HCT116 (cell line): ENCODE measurements at regions not wholly inside any gene's neighbourhood (a gene's known extent, or its start where the extent isn't known, plus 50 kb on each side); places are given as distances from the start of the nearest gene placed in this dataset.

Source experiments
- ATAC-seq: fragments of 200-7000 bp; cut with Tn5 transposase; 2 replicates; pipeline ENCODE4 v1.9.1; 2020; ENCODE audit warnings: mild to moderate bottlenecking, moderate library complexity
- BruUV-seq: library from RNA; stranded (reverse); fragments of 400-500 nt; replicated peaks from 2 replicates; lab custom pipeline; 2021; lab: Mats Ljungman, UMichigan
- CTCF ChIA-PET: fragments of 300-600 bp; sonication (Branson Sonifier 250); formaldehyde crosslinking; loops from one replicate; lab custom pipeline; 2021; ENCODE audit warnings: antibody characterized with exemption; lab: Charles Lee
- POLR2A ChIA-PET: fragments of 300-600, 350-600 bp; sonication (Branson Sonifier 250); formaldehyde crosslinking; loops from one replicate; lab custom pipeline; 2021; ENCODE audit warnings: antibody characterized with exemption; lab: Charles Lee
- RAD21 ChIA-PET, 2 experiments: fragments of 300-600 bp; sonication (Branson Sonifier 250); formaldehyde crosslinking; loops; one replicate each; lab custom pipeline; 2023; ENCODE audit warnings: low total read pairs in 2 of 2; ENCODE audit not compliant: uncharacterized antibody in 2 of 2, unreplicated experiment in 2 of 2, low non-redundant PET in 1 of 2; lab: Charles Lee
- DNase-seq: peaks from one replicate; pipeline ENCODE4 v3.0.0-alpha.2; 2010; ENCODE audit warnings: low read depth, low spot score
- H2AFZ ChIP-seq: fragments of 200-600 bp; shearing (Covaris generic), sonication (generic); 2 replicates; pipeline ENCODE4 v1.6.1; 2017; ENCODE audit warnings: low read depth, mixed run types, mixed read lengths, antibody characterized with exemption, low read length; ENCODE audit not compliant: poor library complexity, severe bottlenecking
- H3K27ac ChIP-seq: 2 replicates; pipeline ENCODE4 v1.5.1; 2012; ENCODE audit warnings: low read depth, low read length
- H3K27me3 ChIP-seq: fragments of 200-600 bp; sonication (generic); 2 replicates; pipeline ENCODE4 v1.6.1; 2016; ENCODE audit warnings: mixed run types, low read length, mixed read lengths; ENCODE audit not compliant: insufficient read depth
- H3K36me3 ChIP-seq, 2 experiments: fragments of 200-500 bp in 1 of 2; fragments of 200-600 bp in 1 of 2; sonication (Bioruptor generic) in 1 of 2; sonication (generic) in 1 of 2; 2 replicates each; pipeline versions ENCODE4 v1.5.1 to v1.6.1; 2014 to 2016; ENCODE audit warnings: low read length in 2 of 2, inconsistent platforms in 1 of 2, mixed read lengths in 1 of 2, mixed run types in 1 of 2; ENCODE audit not compliant: insufficient read depth in 2 of 2, control insufficient read depth in 1 of 2
- H3K4me1 ChIP-seq, 2 experiments: fragments of 200-600 bp in 1 of 2; sonication (generic) in 1 of 2; 2 replicates each; pipeline versions ENCODE4 v1.5.1 to v1.6.1; 2012 to 2017; ENCODE audit warnings: low read length in 2 of 2, inconsistent platforms in 1 of 2, mild to moderate bottlenecking in 1 of 2, mixed read lengths in 1 of 2, mixed run types in 1 of 2, moderate library complexity in 1 of 2; ENCODE audit not compliant: insufficient read depth in 2 of 2, control insufficient read depth in 1 of 2
- H3K4me2 ChIP-seq: fragments of 200-600 bp; sonication (generic); 2 replicates; pipeline ENCODE4 v1.6.1; 2017; ENCODE audit warnings: mixed run types, low read length, mixed read lengths
- H3K4me3 ChIP-seq, 2 experiments: fragments of 200-600 bp in 1 of 2; sonication (generic) in 1 of 2; replicated peaks in 1 of 2; 2 replicates each; pipeline ENCODE4 v1.5.1; 2011 to 2016; ENCODE audit warnings: low read length in 2 of 2, control low read depth in 1 of 2, low read depth in 1 of 2, mild to moderate bottlenecking in 1 of 2, mixed read lengths in 1 of 2, mixed run types in 1 of 2
- H3K79me2 ChIP-seq: fragments of 200-600 bp; sonication (generic); 2 replicates; pipeline ENCODE4 v1.6.1; 2017; ENCODE audit warnings: mild to moderate bottlenecking, mixed run types, low read length, moderate library complexity, mixed read lengths; ENCODE audit not compliant: insufficient read depth
- H3K9ac ChIP-seq: fragments of 200-600 bp; sonication (generic); 2 replicates; pipeline ENCODE4 v1.6.1; 2016; ENCODE audit warnings: low read length, mixed read lengths
- H3K9me2 ChIP-seq: fragments of 200-600 bp; sonication (generic), shearing (Covaris generic); 2 replicates; pipeline ENCODE4 v1.6.1; 2017; ENCODE audit warnings: mixed run types, mild to moderate bottlenecking, moderate library complexity; ENCODE audit not compliant: insufficient read depth
- H3K9me3 ChIP-seq, 2 experiments: fragments of 200-500 bp in 1 of 2; fragments of 200-600 bp in 1 of 2; sonication (Bioruptor generic) in 1 of 2; sonication (generic) in 1 of 2; 2 replicates each; pipeline ENCODE4 v1.6.1; 2014 to 2017; ENCODE audit warnings: low read length in 2 of 2, mixed read lengths in 2 of 2, inconsistent platforms in 1 of 2, low read depth in 1 of 2, mild to moderate bottlenecking in 1 of 2, mixed run types in 1 of 2, moderate library complexity in 1 of 2; ENCODE audit not compliant: control insufficient read depth in 1 of 2, insufficient read depth in 1 of 2
- H4K20me1 ChIP-seq: fragments of 200-600 bp; sonication (generic), shearing (Covaris generic); 2 replicates; pipeline ENCODE4 v1.6.1; 2017; ENCODE audit warnings: mixed run types, mild to moderate bottlenecking, moderate library complexity; ENCODE audit not compliant: insufficient read depth
- CEBPB ChIP-seq: IDR thresholded peaks from 2 replicates; pipeline ENCODE4 v1.6.1; 2012; ENCODE audit warnings: low read depth
- EGR1 ChIP-seq: IDR thresholded peaks from 2 replicates; pipeline ENCODE4 v1.6.1; 2012; ENCODE audit warnings: low read depth
- ELF1 ChIP-seq: IDR thresholded peaks from 2 replicates; pipeline ENCODE4 v1.6.1; 2012; ENCODE audit warnings: low read depth, borderline replicate concordance
- JUND ChIP-seq: IDR thresholded peaks from 2 replicates; pipeline ENCODE4 v1.6.1; 2012
- POLR2A ChIP-seq: IDR thresholded peaks from 2 replicates; pipeline ENCODE4 v1.7.0; 2011; ENCODE audit warnings: borderline replicate concordance; ENCODE audit not compliant: insufficient read depth, insufficient read length; ENCODE audit errors: extremely low read depth
- POLR2AphosphoS5 ChIP-seq: IDR thresholded peaks from 2 replicates; pipeline ENCODE4 v1.6.1; 2011; ENCODE audit warnings: mild to moderate bottlenecking, low read depth, low read length, moderate library complexity
- RAD21 ChIP-seq: IDR thresholded peaks from 2 replicates; pipeline ENCODE4 v1.6.1; 2012; ENCODE audit warnings: low read depth, mild to moderate bottlenecking
- intact Hi-C: fragments of 100-400 bp; cut with micrococcal nuclease; formaldehyde crosslinking; loops from 2 replicates; pipeline ENCODE4 v1.10.0; 2022
- TF ChIP-seq, protein P1 (sequence below), 3 experiments: fragments of 200-600 bp in 1 of 3; sonication (generic) in 1 of 3; IDR thresholded peaks in 2 of 3; conservative IDR thresholded peaks in 1 of 3; 2 replicates each; pipeline ENCODE4 v1.5.1; 2012 to 2017; ENCODE audit warnings: low read depth in 2 of 3, low read length in 2 of 3, antibody characterized with exemption in 1 of 3, borderline replicate concordance in 1 of 3, control low read depth in 1 of 3, mild to moderate bottlenecking in 1 of 3, mixed read lengths in 1 of 3, mixed run types in 1 of 3, moderate library complexity in 1 of 3; ENCODE audit not compliant: insufficient read depth in 1 of 3
- TF ChIP-seq, protein P2 (sequence below): IDR thresholded peaks from 2 replicates; pipeline ENCODE4 v1.6.1; 2012
- TF ChIP-seq, protein P3 (sequence below): IDR thresholded peaks from 2 replicates; pipeline ENCODE4 v1.6.1; 2012; ENCODE audit warnings: low read depth
- TF ChIP-seq, protein P4 (sequence below): IDR thresholded peaks from 2 replicates; pipeline ENCODE4 v1.6.1; 2012

DNA sequence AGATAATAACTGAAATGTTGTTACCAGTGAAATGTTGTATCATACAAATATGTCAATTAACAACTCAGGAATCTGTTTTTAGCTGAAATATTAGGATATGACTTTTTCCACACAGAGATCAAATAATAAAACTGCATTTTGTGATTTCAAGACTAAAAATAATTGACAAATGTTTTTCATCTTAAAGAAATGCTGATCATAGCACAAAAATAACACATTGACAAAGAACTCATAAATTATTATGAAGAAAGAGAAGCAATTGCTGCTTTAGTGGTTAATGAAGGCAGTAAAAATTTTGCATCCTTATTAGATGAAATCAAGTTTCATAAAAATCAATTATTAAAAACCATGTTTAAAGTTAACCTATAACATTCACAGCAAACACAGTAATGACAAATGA is 1417.3 kb downstream of the OLFM4 start:
- no TSS peak for BruUV-seq

DNA sequence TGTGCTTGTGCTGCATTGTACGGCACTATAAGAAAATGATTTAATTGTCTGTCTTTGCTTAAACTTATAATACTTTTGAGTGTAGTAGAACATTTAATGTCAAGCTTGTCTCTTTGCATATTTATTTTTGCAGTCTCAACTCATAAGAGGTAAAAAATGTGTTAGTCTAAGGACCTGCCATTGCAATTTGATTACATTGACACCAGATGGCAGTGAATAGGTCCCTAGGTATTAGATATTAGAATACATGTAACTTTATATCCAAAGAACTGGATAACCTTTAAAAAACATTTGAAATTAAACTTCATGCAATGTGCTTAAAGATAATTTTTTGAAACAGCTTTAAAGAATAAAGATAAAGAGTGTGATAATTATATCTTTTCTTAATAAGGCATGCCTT is 1421.3 kb downstream of the OLFM4 start:
- intact Hi-C loops: no loop called here
- Histone ChIP-seq H3K36me3 (no peaks in the 10 kb centered on the region), H3K9ac (no peak overlapping the region), H3K4me2 (no peak overlapping the region), H3K4me1 (no peaks in the 10 kb centered on the region), H4K20me1 (no peaks in the 10 kb centered on the region), H3K9me2 (no peaks in the 10 kb centered on the region), H3K9me3 (peaks cover 0 to 6% of the 10 kb centered on the region in 2 experiments; a peak in 3 of 4 replicates), H3K27me3 (no peaks in the 10 kb centered on the region), H3K4me3 (no peak overlapping the region), H3K27ac (no peak overlapping the region), H3K79me2 (no peaks in the 10 kb centered on the region), H2AFZ (no peak overlapping the region)
- POLR2A ChIA-PET: no interaction called here
- no peak for DNase-seq
- TF ChIP-seq, protein P1, sequence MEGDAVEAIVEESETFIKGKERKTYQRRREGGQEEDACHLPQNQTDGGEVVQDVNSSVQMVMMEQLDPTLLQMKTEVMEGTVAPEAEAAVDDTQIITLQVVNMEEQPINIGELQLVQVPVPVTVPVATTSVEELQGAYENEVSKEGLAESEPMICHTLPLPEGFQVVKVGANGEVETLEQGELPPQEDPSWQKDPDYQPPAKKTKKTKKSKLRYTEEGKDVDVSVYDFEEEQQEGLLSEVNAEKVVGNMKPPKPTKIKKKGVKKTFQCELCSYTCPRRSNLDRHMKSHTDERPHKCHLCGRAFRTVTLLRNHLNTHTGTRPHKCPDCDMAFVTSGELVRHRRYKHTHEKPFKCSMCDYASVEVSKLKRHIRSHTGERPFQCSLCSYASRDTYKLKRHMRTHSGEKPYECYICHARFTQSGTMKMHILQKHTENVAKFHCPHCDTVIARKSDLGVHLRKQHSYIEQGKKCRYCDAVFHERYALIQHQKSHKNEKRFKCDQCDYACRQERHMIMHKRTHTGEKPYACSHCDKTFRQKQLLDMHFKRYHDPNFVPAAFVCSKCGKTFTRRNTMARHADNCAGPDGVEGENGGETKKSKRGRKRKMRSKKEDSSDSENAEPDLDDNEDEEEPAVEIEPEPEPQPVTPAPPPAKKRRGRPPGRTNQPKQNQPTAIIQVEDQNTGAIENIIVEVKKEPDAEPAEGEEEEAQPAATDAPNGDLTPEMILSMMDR (IDR thresholded peaks at IDR 0.05 in 2 of 3, conservative IDR thresholded peaks at IDR 0.05 in 1 of 3; ENCODE audit: borderline replicate concordance in 1 of 3, insufficient read depth in 1 of 3, low read depth in 2 of 3, low read length in 2 of 3): 0 out of 6 replicates have a peak, but pooled peaks of 1 of the 3 experiments have one; percentile 15
- TF ChIP-seq, protein P2, sequence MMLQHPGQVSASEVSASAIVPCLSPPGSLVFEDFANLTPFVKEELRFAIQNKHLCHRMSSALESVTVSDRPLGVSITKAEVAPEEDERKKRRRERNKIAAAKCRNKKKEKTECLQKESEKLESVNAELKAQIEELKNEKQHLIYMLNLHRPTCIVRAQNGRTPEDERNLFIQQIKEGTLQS: no peak
- TF ChIP-seq, protein P3, sequence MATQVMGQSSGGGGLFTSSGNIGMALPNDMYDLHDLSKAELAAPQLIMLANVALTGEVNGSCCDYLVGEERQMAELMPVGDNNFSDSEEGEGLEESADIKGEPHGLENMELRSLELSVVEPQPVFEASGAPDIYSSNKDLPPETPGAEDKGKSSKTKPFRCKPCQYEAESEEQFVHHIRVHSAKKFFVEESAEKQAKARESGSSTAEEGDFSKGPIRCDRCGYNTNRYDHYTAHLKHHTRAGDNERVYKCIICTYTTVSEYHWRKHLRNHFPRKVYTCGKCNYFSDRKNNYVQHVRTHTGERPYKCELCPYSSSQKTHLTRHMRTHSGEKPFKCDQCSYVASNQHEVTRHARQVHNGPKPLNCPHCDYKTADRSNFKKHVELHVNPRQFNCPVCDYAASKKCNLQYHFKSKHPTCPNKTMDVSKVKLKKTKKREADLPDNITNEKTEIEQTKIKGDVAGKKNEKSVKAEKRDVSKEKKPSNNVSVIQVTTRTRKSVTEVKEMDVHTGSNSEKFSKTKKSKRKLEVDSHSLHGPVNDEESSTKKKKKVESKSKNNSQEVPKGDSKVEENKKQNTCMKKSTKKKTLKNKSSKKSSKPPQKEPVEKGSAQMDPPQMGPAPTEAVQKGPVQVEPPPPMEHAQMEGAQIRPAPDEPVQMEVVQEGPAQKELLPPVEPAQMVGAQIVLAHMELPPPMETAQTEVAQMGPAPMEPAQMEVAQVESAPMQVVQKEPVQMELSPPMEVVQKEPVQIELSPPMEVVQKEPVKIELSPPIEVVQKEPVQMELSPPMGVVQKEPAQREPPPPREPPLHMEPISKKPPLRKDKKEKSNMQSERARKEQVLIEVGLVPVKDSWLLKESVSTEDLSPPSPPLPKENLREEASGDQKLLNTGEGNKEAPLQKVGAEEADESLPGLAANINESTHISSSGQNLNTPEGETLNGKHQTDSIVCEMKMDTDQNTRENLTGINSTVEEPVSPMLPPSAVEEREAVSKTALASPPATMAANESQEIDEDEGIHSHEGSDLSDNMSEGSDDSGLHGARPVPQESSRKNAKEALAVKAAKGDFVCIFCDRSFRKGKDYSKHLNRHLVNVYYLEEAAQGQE: no peak
- TF ChIP-seq POLR2A (no peak), ELF1 (no peak), POLR2AphosphoS5 (no peak), RAD21 (no peak)
- no TSS peak for BruUV-seq
- CTCF ChIA-PET: no interaction called here
- ATAC-seq: no peak
- RAD21 ChIA-PET: no interaction called here

More for the DNA sequence above, 1417.3 kb downstream of the OLFM4 start:
- Histone ChIP-seq H3K4me2 (no peak overlapping the region), H3K79me2 (no peaks in the 10 kb centered on the region), H2AFZ (no peak overlapping the region), H3K9ac (no peak overlapping the region), H3K9me3 (peaks cover 2 to 5% of the 10 kb centered on the region in 2 experiments; a peak in 3 of 4 replicates), H3K4me3 (no peak overlapping the region), H3K36me3 (no peaks in the 10 kb centered on the region), H3K4me1 (no peaks in the 10 kb centered on the region), H3K27ac (no peak overlapping the region), H3K9me2 (no peaks in the 10 kb centered on the region), H3K27me3 (no peaks in the 10 kb centered on the region), H4K20me1 (no peaks in the 10 kb centered on the region)
- ChIA-PET POLR2A (no interaction called here), CTCF (no interaction called here)
- intact Hi-C loops: no loop called here
- no peak for DNase-seq
- TF ChIP-seq, protein P2: no peak
- TF ChIP-seq POLR2A: no peak
- TF ChIP-seq EGR1: no peak
- TF ChIP-seq RAD21: no peak
- TF ChIP-seq JUND: no peak
- TF ChIP-seq ELF1: no peak
- no peak for TF ChIP-seq CEBPB
- TF ChIP-seq, protein P4, sequence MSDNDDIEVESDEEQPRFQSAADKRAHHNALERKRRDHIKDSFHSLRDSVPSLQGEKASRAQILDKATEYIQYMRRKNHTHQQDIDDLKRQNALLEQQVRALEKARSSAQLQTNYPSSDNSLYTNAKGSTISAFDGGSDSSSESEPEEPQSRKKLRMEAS: no peak
- TF ChIP-seq, all 23 proteins: peak for 0
- RAD21 ChIA-PET: no interaction called here
- no peak for ATAC-seq
